HFF-Myc (cell line): ENCODE measurements at regions not wholly inside any gene's neighbourhood (a gene's known extent, or its start where the extent isn't known, plus 50 kb on each side); places are given as distances from the start of the nearest gene placed in this dataset.

Experiments used
- DNase-seq: peaks from one replicate; pipeline ENCODE4 v3.0.0-alpha.2; 2011; ENCODE audit warnings: low read depth; ENCODE audit errors: extremely low read depth
- H3K4me3 ChIP-seq: replicated peaks from 2 replicates; pipeline ENCODE4 v1.5.1; 2011; ENCODE audit warnings: low read depth, mild to moderate bottlenecking, control low read depth, low read length
- TF ChIP-seq, protein P1 (sequence below): IDR thresholded peaks from 2 replicates; pipeline ENCODE4 v1.5.1; 2012; ENCODE audit warnings: mild to moderate bottlenecking, low read depth, low read length, control low read depth; ENCODE audit errors: missing control alignments

- no peak overlapping the region for H3K4me3 ChIP-seq
- TF ChIP-seq, protein P1, sequence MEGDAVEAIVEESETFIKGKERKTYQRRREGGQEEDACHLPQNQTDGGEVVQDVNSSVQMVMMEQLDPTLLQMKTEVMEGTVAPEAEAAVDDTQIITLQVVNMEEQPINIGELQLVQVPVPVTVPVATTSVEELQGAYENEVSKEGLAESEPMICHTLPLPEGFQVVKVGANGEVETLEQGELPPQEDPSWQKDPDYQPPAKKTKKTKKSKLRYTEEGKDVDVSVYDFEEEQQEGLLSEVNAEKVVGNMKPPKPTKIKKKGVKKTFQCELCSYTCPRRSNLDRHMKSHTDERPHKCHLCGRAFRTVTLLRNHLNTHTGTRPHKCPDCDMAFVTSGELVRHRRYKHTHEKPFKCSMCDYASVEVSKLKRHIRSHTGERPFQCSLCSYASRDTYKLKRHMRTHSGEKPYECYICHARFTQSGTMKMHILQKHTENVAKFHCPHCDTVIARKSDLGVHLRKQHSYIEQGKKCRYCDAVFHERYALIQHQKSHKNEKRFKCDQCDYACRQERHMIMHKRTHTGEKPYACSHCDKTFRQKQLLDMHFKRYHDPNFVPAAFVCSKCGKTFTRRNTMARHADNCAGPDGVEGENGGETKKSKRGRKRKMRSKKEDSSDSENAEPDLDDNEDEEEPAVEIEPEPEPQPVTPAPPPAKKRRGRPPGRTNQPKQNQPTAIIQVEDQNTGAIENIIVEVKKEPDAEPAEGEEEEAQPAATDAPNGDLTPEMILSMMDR = no peak
- no peak for DNase-seq
Observed at GRCh38 chr5:84724683-84725082, 340.0 kb upstream of the EDIL3 start.

DNA sequence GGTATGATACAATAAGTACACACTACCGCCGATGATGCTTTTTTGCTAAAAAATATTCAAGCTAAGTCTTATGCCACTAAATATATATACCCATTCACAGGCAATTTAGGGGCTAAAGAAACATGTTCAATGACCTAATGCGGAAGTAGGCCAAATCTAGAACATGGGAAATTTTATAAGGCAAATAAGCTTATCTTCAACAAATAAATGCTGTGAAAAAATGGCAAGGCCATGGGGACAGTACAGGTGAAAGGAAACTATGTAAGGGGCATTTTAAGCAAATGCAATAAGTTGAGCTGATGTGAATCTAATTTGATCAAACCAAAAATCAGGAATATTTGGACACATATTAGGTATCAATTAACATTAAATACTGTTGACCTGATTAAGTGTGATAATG is 339.5 kb upstream of the EDIL3 start:
- TF ChIP-seq, protein P1 = no peak
- H3K4me3 ChIP-seq = no peak overlapping the region
- DNase-seq = no peak

- DNase-seq = no peak
- TF ChIP-seq, protein P1 = no peak
- no peak overlapping the region for H3K4me3 ChIP-seq
Observed at GRCh38 chr5:84718377-84718776, 333.7 kb upstream of the EDIL3 start.

DNA sequence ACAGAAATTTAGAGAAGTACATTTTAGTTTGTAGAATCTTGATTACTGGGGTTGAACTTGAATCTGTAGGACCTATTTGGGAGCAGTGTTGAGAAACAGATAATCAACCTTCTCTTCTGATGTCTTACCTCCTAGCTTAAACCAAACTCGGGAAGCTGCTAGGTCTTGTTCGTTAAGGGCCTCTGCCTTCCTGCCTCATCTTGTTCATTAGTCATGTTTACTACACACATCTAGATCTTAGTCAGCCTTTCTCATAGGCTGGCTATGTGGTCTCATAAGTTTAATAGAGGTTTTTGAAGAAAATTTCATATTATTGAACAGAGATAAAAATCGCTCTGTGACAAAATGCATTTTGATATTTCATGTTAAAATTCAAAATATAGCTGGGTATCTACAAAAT is 331.0 kb upstream of the EDIL3 start:
- no peak overlapping the region for H3K4me3 ChIP-seq
- no peak for DNase-seq
- TF ChIP-seq, protein P1 = no peak

DNA sequence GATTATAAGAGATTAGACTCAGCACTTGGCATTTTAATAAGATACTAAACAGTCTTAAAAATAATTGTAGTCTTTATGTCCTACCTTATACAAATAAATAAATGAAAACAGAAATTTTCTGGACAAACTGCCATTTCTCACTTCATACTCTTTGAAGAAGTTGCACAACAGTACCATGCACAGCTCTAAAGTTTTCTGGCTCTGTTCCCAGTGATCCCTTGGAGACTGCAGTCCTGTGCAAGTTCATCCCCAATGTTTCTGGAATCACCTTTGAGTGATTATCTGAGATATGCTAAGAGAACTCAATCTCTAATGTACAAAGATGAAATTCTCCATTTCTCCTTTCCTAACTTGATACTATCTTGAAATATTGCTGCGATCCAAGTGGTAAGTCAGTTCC is 330.4 kb upstream of the EDIL3 start:
- no peak overlapping the region for H3K4me3 ChIP-seq
- no peak for DNase-seq
- TF ChIP-seq, protein P1 = no peak

DNA sequence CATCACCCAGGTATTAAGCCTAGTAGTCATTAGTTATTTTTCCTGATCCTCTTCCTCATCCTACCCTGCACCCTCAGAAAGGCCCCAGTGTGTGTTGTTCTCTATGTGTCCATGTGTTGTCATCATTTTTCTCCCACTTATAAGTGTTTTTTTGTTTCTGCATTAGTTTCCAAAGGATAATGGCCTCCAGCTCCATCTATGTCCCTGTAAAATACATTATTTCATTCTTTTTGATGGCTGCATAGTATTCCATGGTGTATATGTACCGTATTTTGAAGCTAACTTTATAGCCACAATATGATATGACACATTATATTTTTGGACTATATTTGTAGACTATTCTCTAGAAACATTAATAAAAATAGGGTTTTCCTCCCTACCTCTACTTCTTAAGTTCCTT is 324.4 kb upstream of the EDIL3 start:
- no peak overlapping the region for H3K4me3 ChIP-seq
- TF ChIP-seq, protein P1 = no peak
- DNase-seq = no peak
